GM21367 (cell line): ENCODE measurements at regions not wholly inside any gene's neighbourhood (a gene's known extent, or its start where the extent isn't known, plus 50 kb on each side); places are given as distances from the start of the nearest gene placed in this dataset.

Experiments
- ATAC-seq: cut with Tn5 transposase; IDR thresholded peaks from one replicate; pipeline ENCODE4 v1.9.1; 2021; ENCODE audit not compliant: unreplicated experiment

DNA sequence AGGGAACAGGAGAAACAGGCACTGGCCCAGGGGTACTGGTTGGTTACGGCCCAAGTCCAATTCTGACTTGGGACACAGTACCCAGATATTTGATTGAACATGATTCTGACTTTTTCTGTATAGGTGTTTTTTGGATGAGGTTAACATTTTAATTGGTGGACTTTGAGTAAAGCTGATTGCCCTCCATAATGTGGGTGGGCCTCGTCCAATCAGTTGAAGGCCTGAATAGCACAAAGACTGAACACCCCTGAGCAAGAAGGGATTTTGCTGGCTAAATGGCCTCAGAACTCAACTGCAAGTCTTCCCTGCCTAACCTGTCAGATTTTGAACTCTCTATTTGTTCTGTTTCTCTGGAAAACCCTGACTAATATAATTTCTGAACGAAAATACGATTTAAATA, 222.6 kb downstream of the TEX36 start:
- ATAC-seq: no peak

- ATAC-seq: no peak
Observed at GRCh38 chr10:125457406-125457805, 225.6 kb downstream of the TEX36 start.

GRCh38 chr10:125455855-125456254, 227.1 kb downstream of the TEX36 start:
- no peak for ATAC-seq

DNA sequence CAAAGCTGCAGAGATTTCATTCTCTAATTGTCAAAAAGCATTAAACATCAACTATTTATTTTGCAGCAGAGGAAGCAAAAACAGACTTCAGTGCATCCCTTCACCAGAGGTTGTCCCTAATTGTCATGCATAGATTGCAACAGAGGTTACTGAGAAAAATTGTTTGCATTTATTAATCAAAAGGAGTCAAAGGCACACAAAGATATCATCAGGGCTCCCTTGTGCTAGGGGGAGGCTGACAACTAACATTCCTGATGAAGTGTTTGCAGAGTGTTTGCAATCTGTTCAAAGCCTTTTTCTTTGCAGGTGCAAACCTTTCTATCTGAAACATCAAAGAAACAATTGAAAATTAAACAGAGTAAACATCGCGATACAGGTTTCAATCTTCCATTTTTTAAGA, 227.5 kb downstream of the TEX36 start:
- ATAC-seq: no peak

- ATAC-seq: no peak
Observed at GRCh38 chr10:125451319-125451718, 231.6 kb downstream of the TEX36 start.

DNA sequence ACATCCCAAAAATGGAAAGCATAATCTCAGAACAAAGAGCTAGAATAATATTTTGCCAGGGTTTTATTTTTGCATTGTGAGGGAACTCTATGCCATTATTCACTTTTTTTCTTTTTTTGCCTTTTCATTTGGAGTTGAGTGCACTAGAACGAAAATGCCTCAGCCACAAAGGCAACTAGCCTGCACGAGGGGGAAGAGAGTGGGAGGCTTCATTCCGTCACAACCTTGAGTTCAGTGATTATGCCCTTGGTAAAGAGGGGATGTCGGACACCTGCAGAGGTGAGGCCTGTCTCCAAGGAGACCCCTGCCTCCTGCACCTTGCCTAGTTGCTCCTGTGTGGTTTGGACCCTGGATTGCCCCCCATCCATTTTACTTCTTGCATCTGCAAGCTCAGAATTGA, 232.7 kb downstream of the TEX36 start:
- ATAC-seq: no peak

DNA sequence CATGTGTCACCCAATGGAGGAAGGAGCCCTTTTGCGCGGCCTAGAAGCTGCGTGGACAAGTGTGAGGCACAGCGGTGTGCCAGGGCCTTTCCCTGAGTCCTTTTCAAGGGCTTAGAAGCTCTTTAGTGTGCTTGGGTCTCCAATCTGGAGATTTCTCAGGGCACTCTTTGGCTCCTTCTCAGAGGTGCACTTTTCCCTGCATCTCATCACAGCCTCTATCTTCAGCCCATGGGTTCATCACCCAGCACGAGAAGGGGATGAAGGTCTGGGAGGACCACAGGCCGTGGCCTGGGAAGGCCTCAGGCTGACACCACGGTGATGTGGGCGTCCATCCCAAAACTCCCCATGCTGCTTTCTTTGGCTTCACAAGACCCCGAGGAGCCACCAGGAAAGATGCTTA, 233.4 kb downstream of the TEX36 start:
- ATAC-seq: no peak

GRCh38 chr10:125448596-125448995, 234.4 kb downstream of the TEX36 start:
- ATAC-seq: no peak

DNA sequence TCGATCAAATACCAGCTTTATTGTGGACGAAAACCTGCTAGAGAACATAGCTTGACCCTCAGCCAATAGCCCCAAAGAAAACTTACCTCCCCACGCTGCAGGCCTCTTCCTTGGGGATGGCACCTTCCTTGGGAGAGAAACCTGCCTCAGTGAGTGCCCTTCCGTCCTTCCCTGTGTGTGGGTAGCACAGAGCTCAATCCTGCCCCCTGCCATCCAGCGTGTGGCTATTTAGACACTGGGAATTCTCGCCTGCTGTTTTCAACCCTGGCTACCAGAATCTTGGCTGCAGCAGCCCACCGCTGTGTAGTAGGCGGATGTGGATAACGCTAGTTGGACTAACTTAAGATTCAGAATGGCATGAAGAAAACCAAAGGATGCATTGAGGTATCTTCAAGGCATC, 238.2 kb downstream of the TEX36 start:
- no peak for ATAC-seq

- ATAC-seq: no peak
Observed at GRCh38 chr10:125442856-125443540, 240.0 kb downstream of the TEX36 start.

GRCh38 chr10:125441151-125441550, 241.8 kb downstream of the TEX36 start:
- no peak for ATAC-seq

- ATAC-seq: no peak
Observed at GRCh38 chr10:125431149-125431548, 251.8 kb downstream of the TEX36 start.

GRCh38 chr10:125428054-125428453, 254.9 kb downstream of the TEX36 start:
- no peak for ATAC-seq

GRCh38 chr10:125424191-125424847, 258.6 kb downstream of the TEX36 start:
- ATAC-seq: no peak

- ATAC-seq: no peak
Observed at GRCh38 chr10:125423569-125423968, 259.4 kb downstream of the TEX36 start.

- ATAC-seq: no peak
Observed at GRCh38 chr10:125419831-125420230, 259.5 kb upstream of the CTBP2 start.

DNA sequence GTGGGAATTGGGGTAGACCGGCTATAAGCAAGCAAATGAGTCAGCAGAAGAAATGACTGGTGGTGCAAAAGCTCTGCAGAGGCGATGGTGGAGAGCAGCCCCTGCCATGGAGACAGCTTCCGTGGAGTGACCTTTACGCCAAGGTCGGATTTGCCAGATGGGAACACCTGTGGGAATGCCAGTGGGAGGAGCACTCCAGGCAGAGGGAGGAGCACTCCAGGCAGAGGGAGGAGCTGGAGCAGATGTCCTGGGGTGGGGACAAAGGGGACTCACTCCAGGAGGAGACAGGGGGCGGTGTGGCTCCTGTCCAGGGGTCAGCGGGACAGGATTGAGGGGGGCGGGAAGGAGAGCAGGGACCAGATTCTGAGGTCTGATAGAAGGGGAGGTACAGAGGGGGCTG, 258.8 kb upstream of the CTBP2 start:
- ATAC-seq: no peak

- no peak for ATAC-seq
Observed at GRCh38 chr10:125417605-125418004, 257.2 kb upstream of the CTBP2 start.

- no peak for ATAC-seq
Observed at GRCh38 chr10:125415964-125416363, 255.6 kb upstream of the CTBP2 start.

DNA sequence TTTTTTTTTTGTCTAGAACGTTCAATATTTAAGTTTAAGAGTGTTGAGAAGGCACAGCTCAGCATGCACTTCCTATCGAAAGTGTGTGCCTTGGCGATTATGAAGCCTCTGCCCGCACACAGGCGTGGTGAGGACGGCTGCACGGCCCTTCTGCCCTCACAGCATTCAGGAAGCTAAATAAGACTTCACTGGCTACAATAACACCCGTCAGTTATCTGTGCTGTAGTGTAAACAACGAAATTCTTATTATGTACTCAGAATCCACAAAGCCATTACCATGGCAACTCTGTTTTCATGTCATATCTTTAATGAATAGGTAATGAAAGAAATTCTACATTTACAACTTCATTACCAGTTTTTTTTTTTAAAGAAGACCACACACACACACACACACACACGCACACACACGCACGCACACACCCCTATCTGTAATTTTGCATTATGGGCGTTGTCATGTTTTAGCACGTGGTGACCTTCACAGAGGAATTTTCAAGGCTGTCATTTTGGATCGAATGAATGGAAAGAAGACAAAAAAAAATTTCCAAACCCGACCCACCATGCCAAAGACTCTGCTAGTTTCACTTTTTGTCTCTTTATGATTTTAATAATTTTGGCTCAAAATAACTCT, 254.8 kb upstream of the CTBP2 start:
- ATAC-seq: no peak

DNA sequence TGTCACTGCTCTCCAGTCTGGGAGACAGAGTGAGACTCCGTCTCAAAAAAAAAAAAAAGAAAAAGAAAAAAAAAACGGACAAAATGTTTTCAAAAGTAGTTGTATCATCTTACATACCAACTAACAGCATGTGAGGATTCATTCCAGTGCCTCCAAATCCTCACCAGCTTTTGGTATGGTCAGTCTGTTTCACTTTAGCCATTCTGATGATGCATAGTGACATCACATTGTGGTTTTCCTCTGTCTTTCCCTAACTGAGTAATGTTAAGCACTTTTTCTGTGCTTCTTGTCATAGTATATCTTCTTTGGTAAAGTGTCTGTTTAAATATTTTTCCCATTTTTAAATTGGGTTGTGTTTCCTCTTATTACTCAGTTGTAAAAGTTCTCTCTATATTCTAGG, 251.4 kb upstream of the CTBP2 start:
- no peak for ATAC-seq

DNA sequence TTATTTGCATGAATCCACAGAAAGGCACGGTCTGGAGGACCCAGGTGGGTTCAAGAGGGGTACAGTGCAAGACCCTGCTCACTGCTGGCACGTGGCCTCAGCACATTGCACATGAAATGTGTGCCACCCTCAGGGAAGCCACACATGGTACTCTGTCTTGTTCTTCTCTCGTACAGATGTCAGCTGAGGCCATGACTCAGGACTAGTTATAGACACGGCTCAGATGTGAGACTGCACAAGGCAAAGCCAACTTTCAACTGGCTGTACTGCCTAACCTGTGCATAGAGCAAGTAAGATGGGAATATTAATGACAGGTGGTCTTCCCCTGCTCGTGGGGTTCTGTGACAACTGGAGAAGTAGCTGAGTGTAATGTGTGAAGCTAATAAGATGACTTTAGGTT, 249.4 kb upstream of the CTBP2 start:
- ATAC-seq: no peak
